ENCODE measurements at regions not wholly inside any gene's neighbourhood (a gene's known extent, or its start where the extent isn't known, plus 50 kb on each side); places are given as distances from the start of the nearest gene placed in this dataset.
A peak's percentile ranks its signal among the peaks of the same experiment; 100 is the strongest.
"Not testable (repeated sequence)": the region's sequence is repeated elsewhere in the genome, so short reads cannot be mapped to it uniquely, and the experiment has no call there.

GRCh38 chr7:91355695-91356435 is 91.6 kb downstream of the FZD1 start:
- DNase-seq (ENCODE audit: low read depth): no peak

GRCh38 chr7:91356915-91357314 is 92.7 kb downstream of the FZD1 start:
- no peak for DNase-seq (ENCODE audit: low read depth)

GRCh38 chr7:91357379-91357778 is 93.1 kb downstream of the FZD1 start:
- DNase-seq (ENCODE audit: low read depth): no peak

GRCh38 chr7:91357901-91358300 is 93.7 kb downstream of the FZD1 start:
- peak; percentile 9 for DNase-seq (ENCODE audit: low read depth)

- DNase-seq (ENCODE audit: low read depth): no peak
Observed at GRCh38 chr7:91358303-91358702, 94.1 kb downstream of the FZD1 start.

GRCh38 chr7:91365097-91365496 is 100.9 kb downstream of the FZD1 start:
- not testable (repeated sequence) for DNase-seq (ENCODE audit: low read depth)

- no peak for DNase-seq (ENCODE audit: low read depth)
Observed at GRCh38 chr7:91366091-91366490, 101.9 kb downstream of the FZD1 start.

GRCh38 chr7:91367812-91368578 is 103.8 kb downstream of the FZD1 start:
- no peak for DNase-seq (ENCODE audit: low read depth)

- DNase-seq (ENCODE audit: low read depth): no peak
Observed at GRCh38 chr7:91372323-91372722, 108.1 kb downstream of the FZD1 start.

- no peak for DNase-seq (ENCODE audit: low read depth)
Observed at GRCh38 chr7:91373111-91373800, 109.0 kb downstream of the FZD1 start.

- no peak for DNase-seq (ENCODE audit: low read depth)
Observed at GRCh38 chr7:91374321-91374989, 110.2 kb downstream of the FZD1 start.

- DNase-seq (ENCODE audit: low read depth): no peak
Observed at GRCh38 chr7:91375378-91375777, 111.1 kb downstream of the FZD1 start.

- DNase-seq (ENCODE audit: low read depth): no peak
Observed at GRCh38 chr7:91378131-91378530, 113.9 kb downstream of the FZD1 start.

GRCh38 chr7:91379236-91379635 is 115.0 kb downstream of the FZD1 start:
- no peak for DNase-seq (ENCODE audit: low read depth)

GRCh38 chr7:91379991-91380390 is 115.8 kb downstream of the FZD1 start:
- no peak for DNase-seq (ENCODE audit: low read depth)

GRCh38 chr7:91383053-91383904 is 119.0 kb downstream of the FZD1 start:
- peak; percentile 9 for DNase-seq (ENCODE audit: low read depth)

GRCh38 chr7:91383905-91384274 is 119.7 kb downstream of the FZD1 start:
- DNase-seq (ENCODE audit: low read depth): no peak

- not testable (repeated sequence) for DNase-seq (ENCODE audit: low read depth)
Observed at GRCh38 chr7:91394757-91395156, 130.5 kb downstream of the FZD1 start.

- DNase-seq (ENCODE audit: low read depth): not testable (repeated sequence)
Observed at GRCh38 chr7:91395313-91395712, 131.1 kb downstream of the FZD1 start.

- no peak for DNase-seq (ENCODE audit: low read depth)
Observed at GRCh38 chr7:91397096-91397495, 132.9 kb downstream of the FZD1 start.

- DNase-seq (ENCODE audit: low read depth): no peak
Observed at GRCh38 chr7:91397612-91398011, 133.4 kb downstream of the FZD1 start.

Data from EH (cell line).